Psoas muscle (tissue), 7 donors: ENCODE measurements at regions not wholly inside any gene's neighbourhood (a gene's known extent, or its start where the extent isn't known, plus 50 kb on each side); places are given as distances from the start of the nearest gene placed in this dataset.

Experiments used
- ATAC-seq, 4 donors: fragments of 200-7000 bp; cut with Tn5 transposase; one replicate each; pipeline ENCODE4 v1.9.1; 2020; ENCODE audit warnings: moderate library complexity in 3 of 4, mild to moderate bottlenecking in 2 of 4
- DNase-seq, 2 donors: peaks; one replicate each; pipeline ENCODE4 v3.0.0-alpha.2; 2020
- H3K27ac ChIP-seq: fragments of 200-600 bp; one replicate; pipeline ENCODE4 v1.8.0; 2022
- H3K27me3 ChIP-seq, 3 donors: fragments of 200-600 bp in 1 of 3; one replicate each; pipeline versions ENCODE4 v1.6.1 to v1.8.0; 2013 to 2022; ENCODE audit warnings: low read length in 2 of 3, mild to moderate bottlenecking in 2 of 3, moderate library complexity in 1 of 3; ENCODE audit not compliant: insufficient read depth in 3 of 3
- H3K36me3 ChIP-seq, 2 donors: fragments of 200-600 bp in 1 of 2; one replicate each; pipeline versions ENCODE4 v1.6.1 to v1.8.0; 2013 to 2022; ENCODE audit warnings: low read depth in 1 of 2, mild to moderate bottlenecking in 1 of 2, moderate library complexity in 1 of 2; ENCODE audit not compliant: insufficient read depth in 1 of 2
- H3K4me1 ChIP-seq: fragments of 200-600 bp; one replicate; pipeline ENCODE4 v1.8.0; 2022
- H3K4me3 ChIP-seq: fragments of 200-600 bp; one replicate; pipeline ENCODE4 v1.8.0; 2022; ENCODE audit warnings: mild to moderate bottlenecking
- H3K9me3 ChIP-seq: fragments of 200-600 bp; one replicate; pipeline ENCODE4 v1.8.0; 2022
- CTCF ChIP-seq: fragments of 200-600 bp; IDR thresholded peaks from one replicate; pipeline ENCODE4 v1.8.0; 2022; ENCODE audit warnings: antibody characterized with exemption
- WGBS, 3 donors: extraction: QIAGEN DNeasy Blood & Tissue Kit; methylation state at CpG; one replicate each; pipeline versions ENCODE4 v1.1.6 to v1.1.7; 2013; 5-methylcytosine and 5-hydroxymethylcytosine counted together
- intact Hi-C, 2 donors: fragments of 100-400 bp; cut with DNase I; formaldehyde crosslinking; loops; one replicate each; pipeline versions ENCODE4 v1.11.0 to v1.14.2; 2022
- donor health status: healthy with polysubstance abuse.
- donor health status: DM: no; HTN: no; CAD: no; lungs with moderate emphysema.
- donor health status: Bipolar disorder and iron deficiency.
- donor health status: healthy.
- donor health status: DM: yes; HTN: yes; CAD: no.
- donor health status: DM: no; HTN: no; CAD: no.
- donor health status: DM: yes; HTN: yes; CAD: no.

DNA sequence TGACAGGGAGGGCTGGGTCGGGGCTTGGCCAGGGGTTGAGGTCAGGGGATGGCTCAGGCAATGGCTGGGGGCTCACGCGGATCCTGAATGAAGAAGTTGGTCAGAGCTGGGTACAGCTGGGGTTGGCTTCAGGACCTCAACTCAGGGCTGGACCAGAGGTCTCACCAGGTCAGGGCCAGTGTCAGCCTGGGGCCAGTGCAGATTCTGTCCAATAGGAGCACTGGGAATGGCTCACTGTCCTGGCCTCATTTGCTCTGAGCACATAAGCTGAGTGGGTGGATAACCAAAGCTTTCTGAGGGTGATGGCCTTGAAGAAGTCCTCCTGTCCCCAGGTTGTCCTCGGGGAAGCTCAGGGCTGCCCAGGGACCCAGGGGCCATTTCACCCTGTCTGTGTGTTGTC, 54.9 kb upstream of the PCBD1 start:
- ATAC-seq (peak in 2 of 4 donors; percentile 21 to 24), DNase-seq (no peak)
- Histone ChIP-seq H3K4me3 (no peak overlapping the region), H3K4me1 (peaks cover 7% of the 10 kb centered on the region), H3K27me3 (no peaks in the 10 kb centered on the region), H3K36me3 (no peaks in the 10 kb centered on the region), H3K9me3 (no peaks in the 10 kb centered on the region), H3K27ac (no peak overlapping the region)
- no peak for TF ChIP-seq CTCF
- intact Hi-C loops: no loop called here
- WGBS, 3 donors: 82 to 87% (median 86%) methylated on average over 4 of the region's 4 CpGs

DNA sequence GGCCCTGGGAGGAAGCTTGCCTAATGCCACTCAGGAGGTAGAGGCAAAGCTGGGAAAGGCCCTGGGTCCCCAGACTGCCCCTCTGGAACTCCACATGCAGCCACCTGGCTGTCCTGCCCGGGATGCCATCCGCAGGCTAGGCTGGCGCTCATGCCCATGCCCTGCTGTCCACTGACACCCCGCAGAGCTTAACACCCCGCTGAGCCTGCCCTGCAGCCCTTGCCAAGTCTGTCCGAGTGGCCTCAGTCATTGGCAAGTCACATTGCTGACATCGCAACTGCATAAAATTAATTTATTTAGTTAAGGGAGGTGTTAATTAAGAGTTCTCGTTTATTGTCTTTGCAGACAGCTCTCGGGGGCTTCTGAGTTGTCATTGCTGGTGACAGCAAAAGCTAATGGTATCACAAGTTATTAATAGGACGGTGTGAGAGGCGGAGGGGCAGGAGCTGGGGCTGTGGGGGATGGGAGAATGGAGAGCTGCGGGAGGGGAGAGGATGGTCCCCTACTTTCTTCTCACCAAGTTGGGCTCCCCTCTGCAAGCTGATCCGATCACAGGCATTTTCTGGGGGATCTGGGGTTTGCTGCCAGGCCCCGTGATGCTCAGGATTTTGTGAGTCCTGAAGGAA, 55.6 kb upstream of the PCBD1 start:
- Histone ChIP-seq H3K4me3 (peak overlapping the region; percentile 38), H3K27ac (no peak overlapping the region), H3K4me1 (peaks cover 7% of the 10 kb centered on the region), H3K36me3 (no peaks in the 10 kb centered on the region), H3K27me3 (no peaks in the 10 kb centered on the region), H3K9me3 (no peaks in the 10 kb centered on the region)
- peak in 3 of 4 donors; percentile 71 to 84 (median 79) for ATAC-seq
- DNase-seq: no peak
- TF ChIP-seq CTCF: no peak
- intact Hi-C loops: no loop called here
- WGBS, 3 donors: 35 to 39% (median 38%) methylated on average over 14 of the region's 14 CpGs

- ATAC-seq: no peak
- no peak overlapping the region for H3K27ac ChIP-seq
- no peaks in the 10 kb centered on the region for H3K9me3 ChIP-seq
- H3K4me1 ChIP-seq: no peaks in the 10 kb centered on the region
- intact Hi-C loops: no loop called here
- peak in 1 of 2 donors; percentile 1 for DNase-seq
- TF ChIP-seq CTCF: no peak
- peaks cover 0 to 1% (median 0%) of the 10 kb centered on the region in 3 donors for H3K27me3 ChIP-seq
- no peak overlapping the region for H3K4me3 ChIP-seq
- no peaks in the 10 kb centered on the region for H3K36me3 ChIP-seq
- WGBS, 3 donors: 83 to 86% (median 85%) methylated on average over 5 of the region's 5 CpGs
Observed at GRCh38 chr10:70950037-70950436, 61.7 kb upstream of the PCBD1 start.

GRCh38 chr10:70950801-70951200, 62.4 kb upstream of the PCBD1 start:
- Histone ChIP-seq H3K9me3 (no peaks in the 10 kb centered on the region), H3K36me3 (no peaks in the 10 kb centered on the region), H3K4me1 (no peaks in the 10 kb centered on the region), H3K27ac (no peak overlapping the region), H3K27me3 (peaks cover 0 to 1% (median 0%) of the 10 kb centered on the region in 3 donors), H3K4me3 (no peak overlapping the region)
- intact Hi-C loops: no loop called here
- TF ChIP-seq CTCF: no peak
- ATAC-seq (no peak), DNase-seq (peak in 1 of 2 donors; percentile 6)
- WGBS, 3 donors: 91 to 94% (median 94%) methylated on average over 1 of the region's 1 CpG

DNA sequence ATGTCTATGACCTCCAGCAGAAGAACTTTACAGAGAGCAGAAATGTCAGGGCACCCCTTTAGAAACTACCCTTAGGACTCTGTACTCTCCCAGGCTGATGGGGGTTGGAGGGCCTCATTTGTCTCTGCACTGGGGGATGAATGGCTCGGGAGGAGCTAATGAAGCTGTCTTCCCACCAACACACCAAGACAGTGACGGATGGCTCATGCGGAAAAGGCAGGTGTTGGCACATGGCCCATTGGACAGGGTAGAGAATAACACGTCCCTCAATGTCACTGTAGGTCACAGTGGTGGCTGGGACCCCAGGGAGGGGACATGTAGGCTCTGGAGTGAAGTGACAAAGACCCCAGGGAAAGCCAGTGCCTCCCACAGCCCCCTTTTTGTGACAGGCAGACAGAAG, 64.0 kb upstream of the PCBD1 start:
- TF ChIP-seq CTCF: no peak
- intact Hi-C loops: no loop called here
- DNase-seq (peak in 1 of 2 donors; percentile 35), ATAC-seq (peak; percentile 50 to 79 (median 69))
- no peaks in the 10 kb centered on the region for H3K36me3 ChIP-seq
- no peak overlapping the region for H3K27ac ChIP-seq
- H3K4me3 ChIP-seq: no peak overlapping the region
- H3K27me3 ChIP-seq: peaks cover 0 to 1% (median 0%) of the 10 kb centered on the region in 3 donors
- H3K9me3 ChIP-seq: no peaks in the 10 kb centered on the region
- 26 to 28% (median 27%) methylated on average over 4 of the region's 4 CpGs for WGBS, 3 donors
- H3K4me1 ChIP-seq: no peaks in the 10 kb centered on the region
